ENCODE measurements at regions not wholly inside any gene's neighbourhood (a gene's known extent, or its start where the extent isn't known, plus 50 kb on each side); places are given as distances from the start of the nearest gene placed in this dataset.

- Histone ChIP-seq H3K9me2 (ENCODE audit: insufficient read depth) (no peaks in the 10 kb centered on the region), H3K4me2 (ENCODE audit: low read length) (no peak overlapping the region), H3K79me2 (ENCODE audit: insufficient read depth, low read length) (no peaks in the 10 kb centered on the region), H4K20me1 (ENCODE audit: insufficient read depth) (no peaks in the 10 kb centered on the region), H3K4me1 (ENCODE audit: control insufficient read depth in 1 of 2, insufficient read depth in 2 of 2, low read length in 2 of 2) (no peaks in the 10 kb centered on the region), H3K27me3 (ENCODE audit: insufficient read depth, low read length) (peaks cover 6% of the 10 kb centered on the region), H3K27ac (ENCODE audit: low read depth, low read length) (no peak overlapping the region), H3K9me3 (ENCODE audit: control insufficient read depth in 1 of 2, insufficient read depth in 1 of 2, low read depth in 1 of 2, low read length in 2 of 2) (no peaks in the 10 kb centered on the region), H3K4me3 (replicated peaks in 1 of 2; ENCODE audit: low read depth in 1 of 2, low read length in 2 of 2) (no peak overlapping the region), H3K36me3 (ENCODE audit: control insufficient read depth in 1 of 2, insufficient read depth in 2 of 2, low read length in 2 of 2) (no peaks in the 10 kb centered on the region), H3K9ac (ENCODE audit: low read length) (no peak overlapping the region), H2AFZ (ENCODE audit: low read depth, low read length, poor library complexity, severe bottlenecking) (no peak overlapping the region)
- TF ChIP-seq JUND (IDR thresholded peaks at IDR 0.05), result no peak
- no peak for TF ChIP-seq ZBTB33 (IDR thresholded peaks at IDR 0.05; ENCODE audit: extremely low read depth, insufficient replicate concordance, low read length)
- TF ChIP-seq ZFX (IDR thresholded peaks at IDR 0.05), result no peak
- TF ChIP-seq SRF (IDR thresholded peaks at IDR 0.05; ENCODE audit: low read depth), result no peak
- TF ChIP-seq POLR2AphosphoS5 (IDR thresholded peaks at IDR 0.05; ENCODE audit: low read depth, low read length), result no peak
- TF ChIP-seq ELF1 (IDR thresholded peaks at IDR 0.05; ENCODE audit: borderline replicate concordance, low read depth), result no peak
- TF ChIP-seq FOSL1 (IDR thresholded peaks at IDR 0.05; ENCODE audit: low read depth), result no peak
- no peak for TF ChIP-seq CBX3 (IDR thresholded peaks at IDR 0.05; ENCODE audit: low read depth)
- RAD21 ChIA-PET (ENCODE audit: low non-redundant PET in 1 of 2, low total read pairs in 2 of 2, uncharacterized antibody in 2 of 2, unreplicated experiment in 2 of 2), result no interaction called here
- DNase-seq (ENCODE audit: low read depth, low spot score), result no peak
- CTCF ChIA-PET, result no interaction called here
- intact Hi-C loops (cut with micrococcal nuclease), result no loop called here
- POLR2A ChIA-PET, result no interaction called here
- BruUV-seq (replicated peaks), result no TSS peak
- no peak for ATAC-seq
Measured at GRCh38 chr15:98408231-98408630, 240.1 kb upstream of the IGF1R start.

DNA sequence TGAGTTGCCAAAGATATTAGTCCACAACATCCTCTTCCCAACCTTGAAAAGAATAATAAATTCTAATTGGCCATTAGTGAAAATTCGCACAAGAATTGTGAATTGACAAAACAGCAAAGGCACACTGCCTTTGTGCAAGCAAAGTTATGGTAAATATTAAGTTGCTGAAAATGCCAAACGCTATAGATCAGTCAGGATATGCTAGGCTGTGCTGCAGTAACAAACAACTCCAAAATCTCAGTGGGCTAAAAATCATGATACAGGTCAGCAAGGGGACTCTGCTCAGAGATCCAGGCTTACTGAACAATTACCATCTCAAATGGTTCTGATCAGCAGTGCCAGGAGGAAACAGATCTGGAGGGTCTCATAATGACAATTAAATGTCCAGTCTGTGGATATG lies 238.0 kb upstream of the IGF1R start:
- ATAC-seq (no peak), DNase-seq (ENCODE audit: low read depth, low spot score) (no peak)
- no peaks in the 10 kb centered on the region for H3K9me2 ChIP-seq (ENCODE audit: insufficient read depth)
- ChIA-PET RAD21 (ENCODE audit: low non-redundant PET in 1 of 2, low total read pairs in 2 of 2, uncharacterized antibody in 2 of 2, unreplicated experiment in 2 of 2) (no interaction called here), POLR2A (no interaction called here), CTCF (no interaction called here)
- no peak overlapping the region for H3K9ac ChIP-seq (ENCODE audit: low read length)
- no peak overlapping the region for H2AFZ ChIP-seq (ENCODE audit: low read depth, low read length, poor library complexity, severe bottlenecking)
- no peaks in the 10 kb centered on the region for H3K4me1 ChIP-seq (ENCODE audit: control insufficient read depth in 1 of 2, insufficient read depth in 2 of 2, low read length in 2 of 2)
- no peak overlapping the region for H3K4me2 ChIP-seq (ENCODE audit: low read length)
- H3K27me3 ChIP-seq (ENCODE audit: insufficient read depth, low read length), result peaks cover 13% of the 10 kb centered on the region
- H3K27ac ChIP-seq (ENCODE audit: low read depth, low read length), result no peak overlapping the region
- no peaks in the 10 kb centered on the region for H3K79me2 ChIP-seq (ENCODE audit: insufficient read depth, low read length)
- no peaks in the 10 kb centered on the region for H3K36me3 ChIP-seq (ENCODE audit: control insufficient read depth in 1 of 2, insufficient read depth in 2 of 2, low read length in 2 of 2)
- intact Hi-C loops (cut with micrococcal nuclease), result no loop called here
- no peaks in the 10 kb centered on the region for H4K20me1 ChIP-seq (ENCODE audit: insufficient read depth)
- no TSS peak for BruUV-seq (replicated peaks)
- TF ChIP-seq REST (IDR thresholded peaks at IDR 0.05; ENCODE audit: low read depth), result no peak
- no peaks in the 10 kb centered on the region for H3K9me3 ChIP-seq (ENCODE audit: control insufficient read depth in 1 of 2, insufficient read depth in 1 of 2, low read depth in 1 of 2, low read length in 2 of 2)
- H3K4me3 ChIP-seq (replicated peaks in 1 of 2; ENCODE audit: low read depth in 1 of 2, low read length in 2 of 2), result no peak overlapping the region
